Liver (tissue), 3 donors: ENCODE measurements at regions not wholly inside any gene's neighbourhood (a gene's known extent, or its start where the extent isn't known, plus 50 kb on each side); places are given as distances from the start of the nearest gene placed in this dataset.
"Not testable (repeated sequence)": the region's sequence is repeated elsewhere in the genome, so short reads cannot be mapped to it uniquely, and the experiment has no call there.

Experiments
- FOXA1 ChIP-seq: IDR thresholded peaks from 2 replicates; pipeline ENCODE4 v1.6.1; 2016; ENCODE audit warnings: antibody characterized with exemption
- HNF4G ChIP-seq: IDR thresholded peaks from 2 replicates; pipeline ENCODE4 v1.6.1; 2016; ENCODE audit warnings: antibody characterized with exemption
- MAX ChIP-seq: IDR thresholded peaks from 2 replicates; pipeline ENCODE4 v1.6.1; 2016; ENCODE audit warnings: antibody characterized with exemption
- RAD21 ChIP-seq, 2 donors: IDR thresholded peaks; 2 replicates each; pipeline ENCODE4 v1.6.1; 2016; ENCODE audit warnings: antibody characterized with exemption in 2 of 2, mild to moderate bottlenecking in 2 of 2
- SP1 ChIP-seq: IDR thresholded peaks from 2 replicates; pipeline ENCODE4 v1.6.1; 2018; ENCODE audit warnings: antibody characterized with exemption, mild to moderate bottlenecking
- TF ChIP-seq, protein P1 (sequence below): fragments of 150-350 bp; IDR thresholded peaks from 2 replicates; pipeline ENCODE4 v1.5.1; 2017; ENCODE audit warnings: improper control_type of control experiment, low read depth, low read length; ENCODE audit not compliant: missing input control
- TF ChIP-seq, protein P2 (sequence below): IDR thresholded peaks from 2 replicates; pipeline ENCODE4 v1.6.1; 2016; ENCODE audit warnings: antibody characterized with exemption
- TF ChIP-seq, protein P3 (sequence below): IDR thresholded peaks from 2 replicates; pipeline ENCODE4 v1.6.1; 2016; ENCODE audit warnings: antibody characterized with exemption
- donor health status: healthy.
- donor health status: healthy.

DNA sequence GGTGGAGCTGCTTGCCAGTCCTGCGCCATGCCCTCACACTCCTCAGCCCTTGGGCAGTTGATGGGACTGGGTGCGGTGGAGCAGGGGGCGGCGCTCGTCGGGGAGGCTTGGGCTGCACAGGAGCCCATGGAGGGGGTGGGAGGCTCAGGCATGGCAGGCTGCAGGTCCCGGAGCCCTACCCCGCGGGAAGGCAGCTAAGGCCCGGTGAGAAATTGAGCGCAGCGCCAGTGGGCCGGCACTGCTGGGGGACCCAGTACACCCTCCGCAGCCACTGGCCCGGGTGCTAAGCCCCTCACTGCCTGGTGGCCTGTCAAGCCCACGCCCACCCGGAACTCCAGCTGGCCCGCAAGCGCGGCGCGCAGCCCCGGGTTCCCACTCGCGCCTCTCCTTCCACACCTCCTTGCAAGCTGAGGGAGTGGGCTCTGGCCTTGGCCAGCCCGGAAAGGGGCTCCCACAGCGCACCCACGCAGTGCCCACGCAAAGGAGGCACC, 87.1 kb upstream of the BCHE start:
- TF ChIP-seq MAX; RAD21 (IDR thresholded peaks at IDR 0.05); FOXA1; SP1; HNF4G: not testable (repeated sequence)
- TF ChIP-seq, protein P1, sequence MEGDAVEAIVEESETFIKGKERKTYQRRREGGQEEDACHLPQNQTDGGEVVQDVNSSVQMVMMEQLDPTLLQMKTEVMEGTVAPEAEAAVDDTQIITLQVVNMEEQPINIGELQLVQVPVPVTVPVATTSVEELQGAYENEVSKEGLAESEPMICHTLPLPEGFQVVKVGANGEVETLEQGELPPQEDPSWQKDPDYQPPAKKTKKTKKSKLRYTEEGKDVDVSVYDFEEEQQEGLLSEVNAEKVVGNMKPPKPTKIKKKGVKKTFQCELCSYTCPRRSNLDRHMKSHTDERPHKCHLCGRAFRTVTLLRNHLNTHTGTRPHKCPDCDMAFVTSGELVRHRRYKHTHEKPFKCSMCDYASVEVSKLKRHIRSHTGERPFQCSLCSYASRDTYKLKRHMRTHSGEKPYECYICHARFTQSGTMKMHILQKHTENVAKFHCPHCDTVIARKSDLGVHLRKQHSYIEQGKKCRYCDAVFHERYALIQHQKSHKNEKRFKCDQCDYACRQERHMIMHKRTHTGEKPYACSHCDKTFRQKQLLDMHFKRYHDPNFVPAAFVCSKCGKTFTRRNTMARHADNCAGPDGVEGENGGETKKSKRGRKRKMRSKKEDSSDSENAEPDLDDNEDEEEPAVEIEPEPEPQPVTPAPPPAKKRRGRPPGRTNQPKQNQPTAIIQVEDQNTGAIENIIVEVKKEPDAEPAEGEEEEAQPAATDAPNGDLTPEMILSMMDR, result not testable (repeated sequence)
- TF ChIP-seq, protein P2, sequence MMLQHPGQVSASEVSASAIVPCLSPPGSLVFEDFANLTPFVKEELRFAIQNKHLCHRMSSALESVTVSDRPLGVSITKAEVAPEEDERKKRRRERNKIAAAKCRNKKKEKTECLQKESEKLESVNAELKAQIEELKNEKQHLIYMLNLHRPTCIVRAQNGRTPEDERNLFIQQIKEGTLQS, result not testable (repeated sequence)
- TF ChIP-seq, protein P3, sequence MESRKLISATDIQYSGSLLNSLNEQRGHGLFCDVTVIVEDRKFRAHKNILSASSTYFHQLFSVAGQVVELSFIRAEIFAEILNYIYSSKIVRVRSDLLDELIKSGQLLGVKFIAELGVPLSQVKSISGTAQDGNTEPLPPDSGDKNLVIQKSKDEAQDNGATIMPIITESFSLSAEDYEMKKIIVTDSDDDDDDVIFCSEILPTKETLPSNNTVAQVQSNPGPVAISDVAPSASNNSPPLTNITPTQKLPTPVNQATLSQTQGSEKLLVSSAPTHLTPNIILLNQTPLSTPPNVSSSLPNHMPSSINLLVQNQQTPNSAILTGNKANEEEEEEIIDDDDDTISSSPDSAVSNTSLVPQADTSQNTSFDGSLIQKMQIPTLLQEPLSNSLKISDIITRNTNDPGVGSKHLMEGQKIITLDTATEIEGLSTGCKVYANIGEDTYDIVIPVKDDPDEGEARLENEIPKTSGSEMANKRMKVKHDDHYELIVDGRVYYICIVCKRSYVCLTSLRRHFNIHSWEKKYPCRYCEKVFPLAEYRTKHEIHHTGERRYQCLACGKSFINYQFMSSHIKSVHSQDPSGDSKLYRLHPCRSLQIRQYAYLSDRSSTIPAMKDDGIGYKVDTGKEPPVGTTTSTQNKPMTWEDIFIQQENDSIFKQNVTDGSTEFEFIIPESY, result not testable (repeated sequence)
